GM12873 (cell line): ENCODE measurements at regions not wholly inside any gene's neighbourhood (a gene's known extent, or its start where the extent isn't known, plus 50 kb on each side); places are given as distances from the start of the nearest gene placed in this dataset.

Source experiments
- TF ChIP-seq, protein P1 (sequence below): IDR thresholded peaks from 2 replicates; pipeline ENCODE4 v1.5.1; 2012; ENCODE audit warnings: low read depth, mild to moderate bottlenecking, moderate library complexity, low read length, control low read depth; ENCODE audit not compliant: insufficient read depth; ENCODE audit errors: missing control alignments

DNA sequence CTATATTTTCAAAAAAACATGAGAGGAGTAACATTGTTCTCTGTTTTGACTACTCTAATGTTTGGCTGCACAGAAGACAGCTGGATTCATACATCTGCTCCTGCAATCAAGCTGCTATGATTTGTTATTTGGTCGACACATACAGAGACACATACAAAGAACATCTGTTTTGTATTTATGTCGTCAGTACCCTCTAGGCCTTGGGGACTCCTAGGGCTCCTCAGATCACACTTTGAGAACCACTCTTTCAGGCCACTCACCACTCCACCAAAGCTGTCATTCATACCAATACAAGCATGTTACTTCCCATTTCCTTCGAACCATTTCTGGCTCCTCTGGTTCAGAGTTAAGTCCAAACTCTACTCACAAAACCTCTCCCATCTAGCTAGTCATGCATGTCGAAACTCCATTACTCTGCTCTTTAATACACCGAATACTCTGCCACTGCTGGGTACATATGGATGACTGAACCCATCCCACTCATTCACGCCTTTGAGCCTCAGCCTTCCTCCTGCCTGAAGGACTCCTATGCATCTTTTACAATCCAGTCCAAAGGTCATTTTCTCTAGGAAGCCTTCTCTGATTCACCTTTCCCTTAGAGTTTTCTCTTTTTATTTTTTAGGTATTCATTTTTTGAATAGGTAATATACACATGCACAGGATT lies 102.9 kb upstream of the ARHGEF3 start:
- TF ChIP-seq, protein P1, sequence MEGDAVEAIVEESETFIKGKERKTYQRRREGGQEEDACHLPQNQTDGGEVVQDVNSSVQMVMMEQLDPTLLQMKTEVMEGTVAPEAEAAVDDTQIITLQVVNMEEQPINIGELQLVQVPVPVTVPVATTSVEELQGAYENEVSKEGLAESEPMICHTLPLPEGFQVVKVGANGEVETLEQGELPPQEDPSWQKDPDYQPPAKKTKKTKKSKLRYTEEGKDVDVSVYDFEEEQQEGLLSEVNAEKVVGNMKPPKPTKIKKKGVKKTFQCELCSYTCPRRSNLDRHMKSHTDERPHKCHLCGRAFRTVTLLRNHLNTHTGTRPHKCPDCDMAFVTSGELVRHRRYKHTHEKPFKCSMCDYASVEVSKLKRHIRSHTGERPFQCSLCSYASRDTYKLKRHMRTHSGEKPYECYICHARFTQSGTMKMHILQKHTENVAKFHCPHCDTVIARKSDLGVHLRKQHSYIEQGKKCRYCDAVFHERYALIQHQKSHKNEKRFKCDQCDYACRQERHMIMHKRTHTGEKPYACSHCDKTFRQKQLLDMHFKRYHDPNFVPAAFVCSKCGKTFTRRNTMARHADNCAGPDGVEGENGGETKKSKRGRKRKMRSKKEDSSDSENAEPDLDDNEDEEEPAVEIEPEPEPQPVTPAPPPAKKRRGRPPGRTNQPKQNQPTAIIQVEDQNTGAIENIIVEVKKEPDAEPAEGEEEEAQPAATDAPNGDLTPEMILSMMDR = no peak

DNA sequence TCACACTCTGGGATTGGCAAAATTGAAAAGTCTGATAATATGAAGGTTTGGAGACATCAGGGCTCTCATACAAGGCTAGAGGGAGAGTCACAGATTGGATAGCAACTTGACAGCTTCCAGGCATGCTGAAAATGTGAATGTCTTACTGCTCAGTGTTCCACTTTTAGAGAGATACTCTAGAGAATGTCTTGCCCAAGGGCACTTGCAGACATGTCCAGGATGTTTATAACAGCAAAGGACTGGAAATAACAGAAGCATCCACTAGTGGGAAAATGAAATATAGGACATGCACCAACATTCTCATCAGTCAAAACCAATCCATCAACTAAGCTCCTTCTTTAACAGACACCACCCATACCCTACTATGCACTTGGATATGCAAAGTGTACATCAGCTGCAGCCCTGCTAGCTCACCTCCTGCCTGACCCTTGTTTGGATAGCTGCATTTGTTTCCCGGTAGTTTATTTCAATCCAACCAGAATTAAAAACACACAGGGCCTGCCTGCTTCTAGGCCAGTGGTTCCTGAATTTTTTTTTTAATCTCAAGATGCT lies 101.6 kb upstream of the ARHGEF3 start:
- TF ChIP-seq, protein P1 = no peak

- TF ChIP-seq, protein P1 = no peak
Measured at GRCh38 chr3:56902468-56903160, 100.9 kb upstream of the ARHGEF3 start.

DNA sequence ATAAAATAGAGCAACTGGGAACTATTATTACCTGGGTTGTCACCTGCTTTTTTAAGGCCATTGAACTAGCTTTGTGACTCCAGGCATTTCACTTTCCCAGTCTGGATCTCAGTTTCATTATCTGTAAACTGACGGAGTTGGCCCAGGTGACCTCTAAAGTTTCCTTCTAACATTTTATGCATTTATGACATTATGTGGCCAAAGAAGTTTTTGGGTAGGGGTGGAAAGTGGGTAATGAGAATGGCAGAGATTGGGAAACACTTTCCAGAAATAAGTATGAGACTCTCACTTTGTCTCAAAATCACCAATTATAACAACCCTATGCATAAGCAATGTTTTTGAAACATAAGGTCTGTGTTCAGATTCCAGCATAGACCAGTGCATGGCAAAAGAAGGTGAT lies 99.1 kb upstream of the ARHGEF3 start:
- TF ChIP-seq, protein P1 = no peak

- TF ChIP-seq, protein P1 = no peak
Measured at GRCh38 chr3:56899851-56900250, 98.1 kb upstream of the ARHGEF3 start.

DNA sequence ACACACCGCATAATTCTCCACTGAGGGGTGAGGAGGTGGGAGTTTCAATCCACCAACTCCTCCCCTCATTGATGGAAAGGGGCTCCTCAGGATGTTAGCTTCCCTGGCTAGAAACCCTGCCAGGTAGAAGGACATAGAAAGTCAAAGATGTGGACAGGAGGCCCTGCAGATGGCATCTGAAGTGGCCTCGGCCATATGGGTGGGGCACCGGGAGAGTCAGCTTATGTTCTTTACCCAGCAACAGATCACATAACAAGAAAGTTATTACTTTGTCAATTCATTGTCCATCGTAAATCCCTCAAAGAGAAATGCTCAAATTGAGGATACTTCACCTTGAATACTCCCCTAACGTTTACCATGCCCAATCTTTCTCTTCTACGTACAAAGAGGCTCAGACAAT lies 97.3 kb upstream of the ARHGEF3 start:
- TF ChIP-seq, protein P1 = no peak

- TF ChIP-seq, protein P1 = no peak
Measured at GRCh38 chr3:56896357-56896756, 94.6 kb upstream of the ARHGEF3 start.
